ENCODE measurements at regions not wholly inside any gene's neighbourhood (a gene's known extent, or its start where the extent isn't known, plus 50 kb on each side); places are given as distances from the start of the nearest gene placed in this dataset.

GRCh38 chr6:74650668-74651067 lies 555.2 kb downstream of the COL12A1 start:
- peaks cover 4% of the 10 kb centered on the region for H3K9me3 Mint-ChIP-seq
- no peaks in the 10 kb centered on the region for H3K4me1 Mint-ChIP-seq (ENCODE audit: low read depth)

GRCh38 chr6:74646461-74646860 lies 559.4 kb downstream of the COL12A1 start:
- no peak overlapping the region for H3K4me3 Mint-ChIP-seq (ENCODE audit: low read depth)
- peaks cover 4% of the 10 kb centered on the region for H3K9me3 Mint-ChIP-seq
- no peaks in the 10 kb centered on the region for H3K36me3 Mint-ChIP-seq (ENCODE audit: low read depth)
- H3K27ac Mint-ChIP-seq = no peak overlapping the region
- no peaks in the 10 kb centered on the region for H3K27me3 Mint-ChIP-seq (ENCODE audit: low read depth)
- intact Hi-C loops (cut with micrococcal nuclease) = no loop called here
- no peaks in the 10 kb centered on the region for H3K4me1 Mint-ChIP-seq (ENCODE audit: low read depth)
- no peak for DNase-seq (ENCODE audit: low spot score)

More at GRCh38 chr6:74650668-74651067, 555.2 kb downstream of the COL12A1 start:
- intact Hi-C loops (cut with micrococcal nuclease) = no loop called here
- H3K4me3 Mint-ChIP-seq (ENCODE audit: low read depth) = no peak overlapping the region
- no peaks in the 10 kb centered on the region for H3K27me3 Mint-ChIP-seq (ENCODE audit: low read depth)
- no peak for DNase-seq (ENCODE audit: low spot score)
- H3K27ac Mint-ChIP-seq = no peak overlapping the region
- no peaks in the 10 kb centered on the region for H3K36me3 Mint-ChIP-seq (ENCODE audit: low read depth)

- Mint-ChIP-seq H3K4me1 (ENCODE audit: low read depth) (no peaks in the 10 kb centered on the region), H3K27ac (no peak overlapping the region), H3K27me3 (ENCODE audit: low read depth) (no peaks in the 10 kb centered on the region), H3K4me3 (ENCODE audit: low read depth) (no peak overlapping the region), H3K36me3 (ENCODE audit: low read depth) (no peaks in the 10 kb centered on the region), H3K9me3 (peaks cover 4% of the 10 kb centered on the region)
- DNase-seq (ENCODE audit: low spot score) = no peak
- intact Hi-C loops (cut with micrococcal nuclease) = no loop called here
Observed at GRCh38 chr6:74645108-74645849, 560.6 kb downstream of the COL12A1 start.

GRCh38 chr6:74642101-74642500 lies 563.8 kb downstream of the COL12A1 start:
- Mint-ChIP-seq H3K4me1 (ENCODE audit: low read depth) (no peaks in the 10 kb centered on the region), H3K27me3 (ENCODE audit: low read depth) (no peaks in the 10 kb centered on the region), H3K36me3 (ENCODE audit: low read depth) (no peaks in the 10 kb centered on the region), H3K4me3 (ENCODE audit: low read depth) (no peak overlapping the region), H3K9me3 (peaks cover 3% of the 10 kb centered on the region), H3K27ac (no peak overlapping the region)
- no peak for DNase-seq (ENCODE audit: low spot score)
- intact Hi-C loops (cut with micrococcal nuclease) = no loop called here

- Mint-ChIP-seq H3K36me3 (ENCODE audit: low read depth) (no peaks in the 10 kb centered on the region), H3K27me3 (ENCODE audit: low read depth) (no peaks in the 10 kb centered on the region), H3K9me3 (no peaks in the 10 kb centered on the region), H3K4me3 (ENCODE audit: low read depth) (no peak overlapping the region), H3K4me1 (ENCODE audit: low read depth) (no peaks in the 10 kb centered on the region), H3K27ac (no peak overlapping the region)
- intact Hi-C loops (cut with micrococcal nuclease) = no loop called here
- DNase-seq (ENCODE audit: low spot score) = no peak
Observed at GRCh38 chr6:74638412-74638811, 567.4 kb downstream of the COL12A1 start.

- H3K27ac Mint-ChIP-seq = no peak overlapping the region
- no peaks in the 10 kb centered on the region for H3K36me3 Mint-ChIP-seq (ENCODE audit: low read depth)
- intact Hi-C loops (cut with micrococcal nuclease) = no loop called here
- no peak overlapping the region for H3K4me3 Mint-ChIP-seq (ENCODE audit: low read depth)
- H3K9me3 Mint-ChIP-seq = no peaks in the 10 kb centered on the region
- H3K4me1 Mint-ChIP-seq (ENCODE audit: low read depth) = no peaks in the 10 kb centered on the region
- no peak for DNase-seq (ENCODE audit: low spot score)
- no peaks in the 10 kb centered on the region for H3K27me3 Mint-ChIP-seq (ENCODE audit: low read depth)
Observed at GRCh38 chr6:74632196-74632875, 573.5 kb downstream of the COL12A1 start.

- H3K27me3 Mint-ChIP-seq (ENCODE audit: low read depth) = no peaks in the 10 kb centered on the region
- intact Hi-C loops (cut with micrococcal nuclease) = no loop called here
- no peak overlapping the region for H3K4me3 Mint-ChIP-seq (ENCODE audit: low read depth)
- H3K27ac Mint-ChIP-seq = no peak overlapping the region
- no peaks in the 10 kb centered on the region for H3K4me1 Mint-ChIP-seq (ENCODE audit: low read depth)
- no peaks in the 10 kb centered on the region for H3K9me3 Mint-ChIP-seq
- no peaks in the 10 kb centered on the region for H3K36me3 Mint-ChIP-seq (ENCODE audit: low read depth)
- DNase-seq (ENCODE audit: low spot score) = no peak
Observed at GRCh38 chr6:74631564-74631963, 574.3 kb downstream of the COL12A1 start.

GRCh38 chr6:74626288-74626687 lies 579.6 kb downstream of the COL12A1 start:
- intact Hi-C loops (cut with micrococcal nuclease) = no loop called here
- H3K36me3 Mint-ChIP-seq (ENCODE audit: low read depth) = no peaks in the 10 kb centered on the region
- no peaks in the 10 kb centered on the region for H3K27me3 Mint-ChIP-seq (ENCODE audit: low read depth)
- no peak for DNase-seq (ENCODE audit: low spot score)
- H3K27ac Mint-ChIP-seq = no peak overlapping the region
- peaks cover 17% of the 10 kb centered on the region for H3K9me3 Mint-ChIP-seq
- H3K4me1 Mint-ChIP-seq (ENCODE audit: low read depth) = no peaks in the 10 kb centered on the region
- H3K4me3 Mint-ChIP-seq (ENCODE audit: low read depth) = no peak overlapping the region

- intact Hi-C loops (cut with micrococcal nuclease) = no loop called here
- no peaks in the 10 kb centered on the region for H3K4me1 Mint-ChIP-seq (ENCODE audit: low read depth)
- DNase-seq (ENCODE audit: low spot score) = no peak
- H3K27me3 Mint-ChIP-seq (ENCODE audit: low read depth) = no peaks in the 10 kb centered on the region
- peaks cover 17% of the 10 kb centered on the region for H3K9me3 Mint-ChIP-seq
- no peak overlapping the region for H3K27ac Mint-ChIP-seq
- H3K4me3 Mint-ChIP-seq (ENCODE audit: low read depth) = no peak overlapping the region
- H3K36me3 Mint-ChIP-seq (ENCODE audit: low read depth) = no peaks in the 10 kb centered on the region
Observed at GRCh38 chr6:74623027-74623426, 582.8 kb downstream of the COL12A1 start.

- no peak overlapping the region for H3K27ac Mint-ChIP-seq
- H3K27me3 Mint-ChIP-seq (ENCODE audit: low read depth) = no peaks in the 10 kb centered on the region
- DNase-seq (ENCODE audit: low spot score) = no peak
- H3K9me3 Mint-ChIP-seq = no peaks in the 10 kb centered on the region
- no peak overlapping the region for H3K4me3 Mint-ChIP-seq (ENCODE audit: low read depth)
- H3K4me1 Mint-ChIP-seq (ENCODE audit: low read depth) = no peaks in the 10 kb centered on the region
- no peaks in the 10 kb centered on the region for H3K36me3 Mint-ChIP-seq (ENCODE audit: low read depth)
- intact Hi-C loops (cut with micrococcal nuclease) = no loop called here
Observed at GRCh38 chr6:74611220-74611619, 594.6 kb downstream of the COL12A1 start.

- no peaks in the 10 kb centered on the region for H3K36me3 Mint-ChIP-seq (ENCODE audit: low read depth)
- H3K4me1 Mint-ChIP-seq (ENCODE audit: low read depth) = no peaks in the 10 kb centered on the region
- no peaks in the 10 kb centered on the region for H3K27me3 Mint-ChIP-seq (ENCODE audit: low read depth)
- H3K9me3 Mint-ChIP-seq = no peaks in the 10 kb centered on the region
- H3K4me3 Mint-ChIP-seq (ENCODE audit: low read depth) = no peak overlapping the region
- intact Hi-C loops (cut with micrococcal nuclease) = no loop called here
- no peak overlapping the region for H3K27ac Mint-ChIP-seq
- no peak for DNase-seq (ENCODE audit: low spot score)
Observed at GRCh38 chr6:74610352-74610751, 595.5 kb downstream of the COL12A1 start.

- H3K9me3 Mint-ChIP-seq = no peaks in the 10 kb centered on the region
- no peaks in the 10 kb centered on the region for H3K36me3 Mint-ChIP-seq (ENCODE audit: low read depth)
- no peak overlapping the region for H3K4me3 Mint-ChIP-seq (ENCODE audit: low read depth)
- intact Hi-C loops (cut with micrococcal nuclease) = no loop called here
- DNase-seq (ENCODE audit: low spot score) = no peak
- no peaks in the 10 kb centered on the region for H3K27me3 Mint-ChIP-seq (ENCODE audit: low read depth)
- no peak overlapping the region for H3K27ac Mint-ChIP-seq
- H3K4me1 Mint-ChIP-seq (ENCODE audit: low read depth) = no peaks in the 10 kb centered on the region
Observed at GRCh38 chr6:74609871-74610270, 596.0 kb downstream of the COL12A1 start.

GRCh38 chr6:74607934-74608333 lies 597.9 kb downstream of the COL12A1 start:
- no peak overlapping the region for H3K27ac Mint-ChIP-seq
- no peak overlapping the region for H3K4me3 Mint-ChIP-seq (ENCODE audit: low read depth)
- H3K4me1 Mint-ChIP-seq (ENCODE audit: low read depth) = no peaks in the 10 kb centered on the region
- no peaks in the 10 kb centered on the region for H3K27me3 Mint-ChIP-seq (ENCODE audit: low read depth)
- DNase-seq (ENCODE audit: low spot score) = no peak
- H3K36me3 Mint-ChIP-seq (ENCODE audit: low read depth) = no peaks in the 10 kb centered on the region
- H3K9me3 Mint-ChIP-seq = no peaks in the 10 kb centered on the region
- intact Hi-C loops (cut with micrococcal nuclease) = no loop called here

Data from activated T-helper 2 cell treated with anti-CD3 and anti-CD28 coated beads, Interferon-gamma antibody, Interleukin-2, Interleukin-4, amounts not matched to agents 10 μg/mL and 5 μg/mL and 100 μg/mL, durations not matched to agents 14 hours and 24 hours and 36 hours (primary cell).